ENCODE measurements at regions not wholly inside any gene's neighbourhood (a gene's known extent, or its start where the extent isn't known, plus 50 kb on each side); places are given as distances from the start of the nearest gene placed in this dataset.
"Not testable (repeated sequence)": the region's sequence is repeated elsewhere in the genome, so short reads cannot be mapped to it uniquely, and the experiment has no call there.

GRCh38 chr4:110359076-110359475 is 116.9 kb upstream of the ENPEP start:
- DNase-seq: no peak

GRCh38 chr4:110357521-110357920 is 118.4 kb upstream of the ENPEP start:
- no peak for DNase-seq

GRCh38 chr4:110354460-110354859 is 121.5 kb upstream of the ENPEP start:
- DNase-seq: no peak

DNA sequence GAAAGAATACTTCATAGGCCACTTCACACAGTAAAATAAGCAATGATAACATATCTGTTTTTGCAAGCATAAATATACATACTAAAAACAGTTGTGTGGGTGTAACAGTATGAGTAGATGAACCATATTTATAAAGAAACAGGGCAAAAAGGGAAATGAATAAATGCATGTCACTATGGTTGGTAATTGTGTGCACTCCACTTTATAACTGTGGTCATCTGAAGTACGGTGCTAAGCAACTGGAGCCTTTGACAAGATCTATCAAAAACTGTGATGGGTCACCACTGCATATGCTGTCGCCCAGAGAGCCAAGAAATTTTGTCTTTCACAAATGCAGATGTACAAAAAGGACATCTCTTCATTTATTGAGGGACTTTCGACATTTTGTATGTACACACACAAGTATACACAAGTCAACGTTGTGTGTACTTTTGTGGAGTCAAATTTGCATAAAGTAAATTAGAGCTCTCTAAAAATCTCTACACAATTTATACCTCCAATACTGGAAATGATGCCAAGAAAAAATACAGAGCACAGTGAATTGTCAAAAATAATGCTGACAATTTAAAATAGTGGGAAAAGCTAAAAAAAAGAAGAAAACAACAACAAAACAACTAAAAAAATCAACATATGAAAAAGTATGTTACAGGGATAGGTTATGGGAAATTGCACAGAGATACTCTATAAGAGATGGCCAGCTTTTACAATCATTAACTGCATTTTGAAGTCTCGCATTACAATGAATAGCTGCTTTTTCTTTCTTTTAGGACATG is 123.1 kb upstream of the ENPEP start:
- DNase-seq: no peak

DNA sequence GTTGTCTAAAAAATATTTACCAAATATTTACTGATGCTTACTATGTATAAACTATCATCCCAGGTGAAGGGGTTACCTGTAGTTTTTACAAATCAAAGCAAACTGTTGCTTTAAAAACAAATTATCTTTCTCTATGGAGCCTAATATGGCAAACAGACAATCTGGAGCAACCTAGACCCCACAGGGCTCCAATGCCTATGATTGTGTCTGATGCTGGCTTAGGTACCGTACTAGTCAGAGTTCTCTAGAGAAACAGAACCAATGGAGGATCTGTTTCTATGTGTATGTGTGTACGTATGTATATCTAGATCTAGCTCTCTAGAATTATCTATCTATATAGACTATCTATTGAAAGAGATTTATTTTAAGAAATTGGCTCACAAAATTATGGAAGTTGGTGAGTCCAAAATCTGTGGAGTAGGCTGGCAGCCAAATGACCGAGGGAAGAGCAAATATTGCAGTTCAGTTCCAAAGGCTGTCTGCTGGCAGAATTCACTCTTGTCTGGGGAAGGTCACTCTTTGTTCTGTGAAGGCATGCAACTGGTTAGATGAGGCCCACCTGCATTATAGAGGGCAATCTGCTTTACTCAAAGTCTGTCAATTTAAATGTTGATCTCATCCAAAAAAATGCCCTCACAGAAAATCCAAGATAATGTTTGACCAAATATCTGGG is 127.1 kb upstream of the ENPEP start:
- DNase-seq: no peak

- no peak for DNase-seq
Observed at GRCh38 chr4:110347805-110348204, 128.2 kb upstream of the ENPEP start.

DNA sequence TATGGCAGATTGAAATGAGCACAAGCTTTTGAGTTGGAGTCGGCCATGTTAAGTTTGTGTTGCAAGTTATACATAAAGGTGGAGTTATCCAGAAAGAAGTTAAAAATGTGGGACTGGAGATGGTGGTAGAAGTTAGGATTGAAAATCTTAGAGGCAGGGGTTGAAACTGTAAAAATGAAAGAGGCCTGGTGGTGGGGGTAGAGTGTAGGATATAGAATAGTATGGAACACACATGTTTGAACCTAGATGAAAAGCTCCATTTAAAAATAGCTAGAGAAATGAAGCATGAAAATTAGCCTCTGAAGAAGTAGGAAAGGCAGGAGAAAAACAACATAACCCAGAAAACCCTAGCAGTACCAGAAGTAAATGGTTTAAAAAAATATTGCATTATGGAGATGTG is 131.8 kb upstream of the ENPEP start:
- DNase-seq: no peak

DNA sequence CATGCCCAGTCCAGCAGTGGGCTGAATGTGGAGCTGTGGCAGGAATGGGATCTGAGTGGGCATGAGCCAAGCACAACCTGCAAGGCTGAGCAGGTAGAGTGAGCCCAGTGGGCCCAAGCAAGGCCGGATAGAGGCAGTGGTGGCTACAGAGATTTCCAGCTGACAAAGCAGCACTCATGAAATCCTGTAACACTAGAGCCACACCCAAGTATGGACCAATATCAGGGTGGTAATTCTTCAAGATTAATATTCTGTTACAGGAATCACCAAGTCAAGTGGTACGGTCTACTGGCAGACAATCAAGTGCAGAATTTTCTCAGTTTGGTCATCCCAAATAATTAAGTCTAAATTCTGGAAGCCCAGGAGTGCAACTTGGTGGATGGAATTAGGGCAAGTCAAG is 132.4 kb upstream of the ENPEP start:
- no peak for DNase-seq

GRCh38 chr4:110341118-110341517 is 134.8 kb upstream of the ENPEP start:
- not testable (repeated sequence) for DNase-seq

GRCh38 chr4:110335399-110335798 is 137.0 kb upstream of the ELOVL6 start:
- DNase-seq: no peak

- DNase-seq: no peak
Observed at GRCh38 chr4:110332483-110332882, 134.1 kb upstream of the ELOVL6 start.

DNA sequence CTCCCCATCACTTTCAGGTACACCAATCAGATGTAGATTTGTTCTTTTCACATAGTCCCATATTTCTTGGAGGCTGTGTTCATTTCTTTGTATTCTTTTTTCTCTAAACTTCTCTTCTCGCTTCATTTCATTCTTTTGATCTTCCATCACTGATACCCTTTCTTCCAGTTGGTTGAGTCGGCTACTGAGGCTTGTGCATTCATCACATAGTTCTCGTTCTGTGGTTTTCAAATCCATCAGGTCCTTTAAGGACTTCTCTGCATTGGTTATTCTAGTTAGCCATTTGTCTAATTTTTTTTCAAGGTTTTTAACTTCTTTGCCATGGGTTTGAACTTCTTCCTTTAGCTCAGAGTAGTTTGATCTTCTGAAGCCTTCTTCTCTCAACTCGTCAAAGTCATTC is 128.0 kb upstream of the ELOVL6 start:
- DNase-seq: not testable (repeated sequence)

DNA sequence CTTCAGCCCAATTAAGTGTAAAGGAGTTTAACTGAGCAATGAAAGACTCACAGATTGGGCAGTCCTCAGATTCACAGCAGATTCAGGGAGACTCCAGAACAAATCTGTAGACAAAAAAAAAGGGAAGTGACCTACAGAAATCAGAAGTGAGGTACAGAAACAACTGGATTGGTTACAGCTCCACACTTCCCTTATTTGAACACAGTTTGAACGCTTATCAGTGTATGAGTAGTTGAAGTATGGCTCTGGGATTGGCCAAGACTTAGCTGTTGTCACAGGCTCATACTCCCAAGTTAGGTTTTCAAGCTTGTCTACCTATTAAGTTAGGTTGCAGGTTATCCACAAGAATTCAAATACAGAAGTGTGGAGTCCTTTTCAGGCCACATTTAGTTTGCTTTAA is 112.4 kb upstream of the ELOVL6 start:
- DNase-seq: no peak

DNA sequence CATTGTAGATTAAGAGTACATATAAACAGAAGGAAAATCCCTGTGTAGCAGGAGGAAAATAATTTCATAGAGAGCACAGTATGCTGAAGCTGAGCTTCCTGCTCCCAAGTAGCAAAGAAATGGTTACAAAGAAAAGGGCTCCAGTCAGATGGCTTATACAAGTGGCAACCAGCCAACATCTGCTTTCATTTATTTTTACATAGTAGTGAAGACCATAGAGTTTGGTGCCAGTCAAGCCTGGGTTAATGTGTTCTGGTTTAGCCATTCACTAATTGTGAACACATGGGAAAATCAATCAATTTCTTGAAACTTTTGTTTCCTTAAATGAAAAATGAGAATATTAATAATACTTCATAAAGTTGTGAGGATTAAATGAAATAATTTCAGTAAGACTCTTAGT is 111.3 kb upstream of the ELOVL6 start:
- DNase-seq: no peak

GRCh38 chr4:110306303-110306702 is 107.9 kb upstream of the ELOVL6 start:
- no peak for DNase-seq

GRCh38 chr4:110305455-110305854 is 107.0 kb upstream of the ELOVL6 start:
- no peak for DNase-seq

GRCh38 chr4:110296892-110297291 is 98.5 kb upstream of the ELOVL6 start:
- DNase-seq: no peak

GRCh38 chr4:110294165-110294564 is 95.8 kb upstream of the ELOVL6 start:
- no peak for DNase-seq

DNA sequence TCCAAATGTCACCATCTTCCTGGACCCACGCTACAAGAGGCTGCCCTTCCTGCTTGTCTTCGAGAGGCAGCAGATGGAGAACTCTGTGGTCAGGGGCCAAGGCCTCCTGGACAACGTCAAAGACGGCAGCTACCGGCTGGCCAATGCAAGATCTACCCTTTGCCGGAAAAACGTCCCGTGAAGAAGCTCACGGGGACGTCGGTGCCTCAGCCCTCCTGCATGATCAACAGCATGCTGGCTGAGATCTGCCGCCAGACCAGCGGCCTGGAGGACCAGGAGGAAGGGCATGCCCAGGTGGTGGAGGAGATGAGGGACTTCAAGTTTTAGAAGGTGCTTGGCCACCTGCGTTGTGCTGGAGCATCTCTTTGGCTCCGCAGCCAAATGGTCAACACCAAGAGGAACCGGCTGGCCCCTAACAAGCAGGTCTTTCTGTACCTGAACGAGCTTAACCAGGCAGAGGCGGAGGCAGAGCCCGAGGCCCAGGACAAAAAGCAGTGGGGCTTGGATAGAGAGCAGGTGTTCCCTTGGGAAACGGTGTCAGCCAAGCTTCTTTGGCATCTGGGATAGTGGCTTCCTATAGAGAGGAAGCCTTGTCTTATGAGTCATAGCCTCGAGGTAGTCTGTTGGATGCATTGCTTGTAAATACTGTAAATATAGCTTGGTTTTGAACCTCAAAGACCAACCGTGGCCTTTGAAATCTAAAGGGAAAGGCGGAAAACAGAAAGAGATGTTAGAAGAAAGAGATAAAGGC is 94.8 kb upstream of the ELOVL6 start:
- DNase-seq: no peak

DNA sequence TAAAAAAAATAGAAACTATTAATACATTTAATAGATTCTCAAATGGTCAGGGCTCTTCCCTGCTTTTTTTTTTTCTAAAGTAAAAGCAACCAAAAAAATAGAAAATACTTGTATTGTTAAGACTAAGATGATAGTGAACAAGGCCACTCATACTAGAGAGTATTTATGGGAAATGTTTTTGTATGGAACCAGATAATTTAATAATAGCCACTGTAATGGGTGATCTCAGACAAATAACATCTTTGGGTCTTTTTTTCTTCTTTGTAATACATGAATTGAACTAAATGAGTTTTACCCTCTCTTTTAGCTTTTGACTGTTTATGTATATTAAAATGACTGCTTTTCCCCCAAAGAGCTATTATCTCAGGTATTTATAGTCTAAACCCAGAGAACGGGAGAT is 92.1 kb upstream of the ELOVL6 start:
- DNase-seq: no peak

DNA sequence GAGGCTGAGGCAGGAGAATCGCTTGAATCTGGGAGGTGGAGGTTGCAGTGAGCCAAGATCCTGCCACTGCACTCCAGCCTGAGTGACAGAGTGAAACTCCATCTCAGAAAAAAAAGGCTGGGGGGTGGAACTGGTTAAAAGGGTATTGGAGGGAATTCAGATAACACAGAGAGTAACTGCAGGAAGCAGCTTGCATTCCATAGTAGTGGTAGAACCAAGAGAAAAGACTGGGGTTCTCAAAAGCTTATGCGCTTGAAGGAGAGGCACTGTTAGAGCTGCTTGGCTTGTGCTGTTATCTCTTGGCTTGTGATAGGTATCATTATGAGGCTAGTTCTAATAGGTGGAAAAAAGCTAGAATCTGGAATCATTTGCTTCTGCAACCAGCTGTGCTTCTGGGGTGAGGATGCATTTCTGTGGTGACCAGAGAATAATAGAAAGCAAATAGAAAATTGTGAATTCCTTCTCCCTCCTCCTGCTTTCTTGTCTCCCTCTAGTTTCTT is 91.2 kb upstream of the ELOVL6 start:
- DNase-seq: no peak

DNA sequence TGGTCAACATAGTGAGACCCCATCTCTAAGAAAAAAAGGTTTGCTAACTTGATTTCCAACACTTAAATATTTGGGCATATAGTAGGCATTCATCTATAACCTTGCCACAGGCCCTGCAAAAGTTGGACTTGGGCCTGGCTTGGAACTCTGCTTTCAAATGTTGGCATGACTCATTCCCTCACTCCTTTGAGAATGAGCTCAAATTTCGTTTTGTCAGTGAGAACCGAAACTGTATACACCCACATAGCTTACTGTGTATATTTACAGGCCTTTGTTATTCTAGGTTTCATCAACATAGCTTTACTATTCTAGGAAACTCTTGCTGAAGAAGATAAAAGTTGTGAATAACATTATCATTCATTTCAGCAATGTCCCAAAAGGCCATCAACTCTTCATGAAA is 88.7 kb upstream of the ELOVL6 start:
- DNase-seq: peak; percentile 10

DNA sequence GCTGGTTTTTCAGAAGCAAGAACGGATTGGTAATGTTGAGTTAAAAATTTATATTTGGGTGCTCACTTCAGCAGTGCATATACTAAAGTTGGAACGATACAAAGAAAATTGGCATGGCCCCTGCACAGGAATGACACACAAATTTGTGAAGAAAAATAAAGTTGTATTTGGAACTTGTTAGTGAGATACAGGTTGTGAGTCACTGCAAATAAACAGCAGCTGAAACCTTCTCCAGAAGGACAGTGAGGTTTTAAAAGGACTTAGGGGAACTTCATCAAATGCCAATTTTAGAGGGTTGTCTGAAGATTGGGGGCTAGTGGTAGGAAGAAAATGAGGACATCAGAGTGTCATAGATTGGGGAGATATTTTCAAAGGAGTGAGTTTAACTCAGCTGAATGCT is 79.7 kb upstream of the ELOVL6 start:
- DNase-seq: no peak

DNA sequence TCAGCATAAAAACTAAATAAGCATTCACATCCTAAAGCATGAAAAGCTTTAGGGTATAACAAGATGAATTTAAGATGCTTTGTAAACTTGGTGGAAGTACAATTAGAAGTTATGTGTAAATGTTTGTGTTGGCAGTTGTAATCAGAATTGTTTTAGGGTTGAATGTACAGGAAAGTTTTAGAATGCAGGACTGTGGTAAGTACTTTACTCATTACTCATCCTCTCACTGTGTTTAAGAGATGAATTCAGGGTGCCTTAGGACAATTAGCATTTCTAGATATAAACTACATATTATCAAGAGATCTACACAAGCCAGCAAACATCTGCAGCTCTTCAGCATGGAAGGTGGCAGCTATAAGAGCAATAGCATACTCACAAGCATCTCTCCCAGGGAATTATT is 77.5 kb upstream of the ELOVL6 start:
- no peak for DNase-seq
